ENCODE measurements at regions not wholly inside any gene's neighbourhood (a gene's known extent, or its start where the extent isn't known, plus 50 kb on each side); places are given as distances from the start of the nearest gene placed in this dataset.

GRCh38 chrX:106401965-106402559 lies 209.7 kb upstream of the RADX start:
- H3K27ac ChIP-seq, result no peak overlapping the region
- ChIA-PET POLR2A (ENCODE audit: low non-redundant PET) (no interaction called here), CTCF (no interaction called here)
- TF ChIP-seq, protein P1, sequence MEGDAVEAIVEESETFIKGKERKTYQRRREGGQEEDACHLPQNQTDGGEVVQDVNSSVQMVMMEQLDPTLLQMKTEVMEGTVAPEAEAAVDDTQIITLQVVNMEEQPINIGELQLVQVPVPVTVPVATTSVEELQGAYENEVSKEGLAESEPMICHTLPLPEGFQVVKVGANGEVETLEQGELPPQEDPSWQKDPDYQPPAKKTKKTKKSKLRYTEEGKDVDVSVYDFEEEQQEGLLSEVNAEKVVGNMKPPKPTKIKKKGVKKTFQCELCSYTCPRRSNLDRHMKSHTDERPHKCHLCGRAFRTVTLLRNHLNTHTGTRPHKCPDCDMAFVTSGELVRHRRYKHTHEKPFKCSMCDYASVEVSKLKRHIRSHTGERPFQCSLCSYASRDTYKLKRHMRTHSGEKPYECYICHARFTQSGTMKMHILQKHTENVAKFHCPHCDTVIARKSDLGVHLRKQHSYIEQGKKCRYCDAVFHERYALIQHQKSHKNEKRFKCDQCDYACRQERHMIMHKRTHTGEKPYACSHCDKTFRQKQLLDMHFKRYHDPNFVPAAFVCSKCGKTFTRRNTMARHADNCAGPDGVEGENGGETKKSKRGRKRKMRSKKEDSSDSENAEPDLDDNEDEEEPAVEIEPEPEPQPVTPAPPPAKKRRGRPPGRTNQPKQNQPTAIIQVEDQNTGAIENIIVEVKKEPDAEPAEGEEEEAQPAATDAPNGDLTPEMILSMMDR (conservative IDR thresholded peaks at IDR 0.05; ENCODE audit: low read depth), result no peak
- DNase-seq (ENCODE audit: low spot score), result no peak

- DNase-seq (ENCODE audit: low spot score), result peak; percentile 11
- H3K27ac ChIP-seq, result no peak overlapping the region
- POLR2A ChIA-PET (ENCODE audit: low non-redundant PET), result no interaction called here
- CTCF ChIA-PET, result interaction anchor here (0.6 to 0.9 kb wide), 3 partner anchors 17 to 481 kb away, joined by 3 to 5 read pairs (median 3); no protein-coding TSS in a partner anchor
- TF ChIP-seq, protein P1 (conservative IDR thresholded peaks at IDR 0.05; ENCODE audit: low read depth), result no peak
Observed at GRCh38 chrX:106404512-106404911, 207.3 kb upstream of the RADX start.

GRCh38 chrX:106415276-106415895 lies 196.4 kb upstream of the RADX start:
- CTCF ChIA-PET, result interaction anchor here (0.5 to 0.7 kb wide), 3 partner anchors 26 to 206 kb away, joined by 3 to 8 read pairs (median 3); no protein-coding TSS in a partner anchor

GRCh38 chrX:106436691-106437090 lies 175.1 kb upstream of the RADX start:
- H3K27ac ChIP-seq, result no peak overlapping the region
- no peak for DNase-seq (ENCODE audit: low spot score)
- ChIA-PET POLR2A (ENCODE audit: low non-redundant PET) (no interaction called here), CTCF (no interaction called here)
- TF ChIP-seq, protein P1 (conservative IDR thresholded peaks at IDR 0.05; ENCODE audit: low read depth), result no peak

More at GRCh38 chrX:106415276-106415895, 196.4 kb upstream of the RADX start:
- DNase-seq (ENCODE audit: low spot score), result peak; percentile 20
- POLR2A ChIA-PET (ENCODE audit: low non-redundant PET), result no interaction called here
- H3K27ac ChIP-seq, result no peak overlapping the region
- TF ChIP-seq, protein P1 (conservative IDR thresholded peaks at IDR 0.05; ENCODE audit: low read depth), result peak; percentile 42

DNA sequence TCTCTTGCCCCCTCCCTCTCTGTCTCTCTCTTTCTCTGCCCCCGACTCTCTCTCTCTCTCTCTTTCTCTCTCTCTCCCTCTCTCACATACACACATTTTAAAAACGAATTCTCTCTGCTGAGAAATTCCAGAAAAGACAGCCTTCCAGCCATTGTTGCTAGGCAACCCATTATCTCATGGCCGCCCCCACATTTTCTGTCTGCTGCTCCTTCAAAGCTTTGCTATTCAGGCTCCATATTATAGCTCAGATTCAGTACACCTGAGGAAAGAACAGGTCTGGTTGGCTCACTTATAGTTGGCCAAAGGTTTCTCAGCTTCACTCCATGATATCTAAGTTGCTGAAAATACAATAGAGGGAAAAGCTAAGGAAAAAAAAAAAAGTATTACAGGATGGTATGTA lies 174.4 kb upstream of the RADX start:
- no peak for DNase-seq (ENCODE audit: low spot score)
- ChIA-PET POLR2A (ENCODE audit: low non-redundant PET) (no interaction called here), CTCF (no interaction called here)
- TF ChIP-seq, protein P1 (conservative IDR thresholded peaks at IDR 0.05; ENCODE audit: low read depth), result no peak
- H3K27ac ChIP-seq, result no peak overlapping the region

DNA sequence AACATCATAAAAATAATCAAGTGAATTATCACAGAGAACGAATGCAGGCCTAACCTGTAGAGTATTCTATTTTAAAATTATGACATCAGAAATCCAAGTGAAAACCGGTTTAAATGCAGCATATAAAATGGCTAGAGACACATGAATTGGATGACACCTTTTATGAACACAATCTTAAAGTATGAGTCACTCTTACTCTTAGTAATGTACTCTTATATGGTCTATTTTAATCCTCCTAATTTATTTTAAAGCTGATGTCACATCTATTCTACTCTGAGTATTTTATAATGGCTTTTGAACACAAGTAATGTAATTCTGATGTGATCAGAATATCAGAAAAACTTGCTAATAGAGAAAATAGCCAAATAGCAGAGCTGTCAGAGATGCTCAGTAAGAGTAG lies 161.4 kb upstream of the RADX start:
- ChIA-PET CTCF (no interaction called here), POLR2A (ENCODE audit: low non-redundant PET) (no interaction called here)
- peak; percentile 1 for DNase-seq (ENCODE audit: low spot score)
- TF ChIP-seq, protein P1 (conservative IDR thresholded peaks at IDR 0.05; ENCODE audit: low read depth), result no peak
- no peak overlapping the region for H3K27ac ChIP-seq

All from RWPE1 (cell line).